Endothelial cell of umbilical vein (primary cell): ENCODE measurements at regions not wholly inside any gene's neighbourhood (a gene's known extent, or its start where the extent isn't known, plus 50 kb on each side); places are given as distances from the start of the nearest gene placed in this dataset.

Source experiments
- BruUV-seq: library from RNA; stranded (reverse); fragments of 400-500 nt; replicated peaks from 2 replicates; lab custom pipeline; 2021; lab: Mats Ljungman, UMichigan
- CTCF ChIA-PET: fragments of 300-600, 350-600 bp; sonication (Branson Sonifier 250); formaldehyde crosslinking; loops from one replicate; lab custom pipeline; 2021; ENCODE audit warnings: antibody characterized with exemption, inconsistent platforms; lab: Charles Lee
- POLR2A ChIA-PET: fragments of 300-600, 350-600 bp; sonication (Branson Sonifier 250); formaldehyde crosslinking; loops from one replicate; lab custom pipeline; 2021; ENCODE audit warnings: antibody characterized with exemption, inconsistent platforms; lab: Charles Lee
- DNase-seq: peaks from one replicate; pipeline ENCODE4 v3.0.0-alpha.2; 2011; ENCODE audit warnings: low read depth, low spot score
- FAIRE-seq: peaks from 2 replicates; lab custom pipeline; 2011; peaks lifted over from hg19 to GRCh38; lab: Jason Lieb, UNC
- H2AFZ ChIP-seq: 2 replicates; pipeline ENCODE4 v1.6.0; 2012; ENCODE audit warnings: low read depth, low read length, control low read depth, inconsistent platforms
- H3K27ac ChIP-seq: 2 replicates; pipeline ENCODE4 v1.5.1; 2011; ENCODE audit warnings: low read depth, mild to moderate bottlenecking, control low read depth, low read length, moderate library complexity; ENCODE audit not compliant: insufficient read depth
- H3K27me3 ChIP-seq, 2 experiments: 2 replicates each; pipeline versions ENCODE4 v1.6.0 to v1.6.1; 2011; ENCODE audit warnings: low read length in 2 of 2, mixed read lengths in 1 of 2; ENCODE audit not compliant: control insufficient read depth in 2 of 2, insufficient read depth in 2 of 2
- H3K36me3 ChIP-seq, 2 experiments: 2 replicates in 1 of 2; 3 replicates in 1 of 2; pipeline ENCODE4 v1.5.1; 2011; ENCODE audit warnings: low read length in 2 of 2, mild to moderate bottlenecking in 1 of 2, moderate library complexity in 1 of 2; ENCODE audit not compliant: control insufficient read depth in 2 of 2, insufficient read depth in 2 of 2; ENCODE audit errors: extremely low read depth in 1 of 2
- H3K4me1 ChIP-seq: 3 replicates; pipeline ENCODE4 v1.5.1; 2011; ENCODE audit warnings: mild to moderate bottlenecking, low read length; ENCODE audit not compliant: control insufficient read depth, insufficient read depth; ENCODE audit errors: extremely low read depth
- H3K4me2 ChIP-seq: 2 replicates; pipeline ENCODE4 v1.6.1; 2011; ENCODE audit warnings: low read length, control low read depth, mixed read lengths; ENCODE audit not compliant: insufficient read depth
- H3K4me3 ChIP-seq, 3 experiments: fragments of 200-600 bp in 1 of 3; sonication (generic), shearing (Covaris generic) in 1 of 3; replicated peaks in 1 of 3; 2 replicates each; pipeline ENCODE4 v1.5.1; 2011 to 2016; ENCODE audit warnings: control low read depth in 3 of 3, low read length in 3 of 3, mild to moderate bottlenecking in 2 of 3, inconsistent platforms in 1 of 3, low read depth in 1 of 3, moderate library complexity in 1 of 3; ENCODE audit not compliant: insufficient read depth in 1 of 3
- H3K79me2 ChIP-seq: 2 replicates; pipeline ENCODE4 v1.6.0; 2012; ENCODE audit warnings: low read length, inconsistent platforms; ENCODE audit not compliant: control insufficient read depth, insufficient read depth
- H3K9ac ChIP-seq: replicated peaks from 2 replicates; pipeline ENCODE3; 2011; ENCODE audit warnings: low read length, control low read depth; ENCODE audit not compliant: insufficient read depth; ENCODE audit errors: extremely low read depth
- H3K9me1 ChIP-seq: replicated peaks from 3 replicates; pipeline ENCODE4 v1.6.0; 2011; ENCODE audit warnings: mild to moderate bottlenecking, low read length; ENCODE audit not compliant: control insufficient read depth, insufficient read depth; ENCODE audit errors: extremely low read depth
- H3K9me3 ChIP-seq: replicated peaks from 2 replicates; pipeline ENCODE4 v1.5.1; 2012; ENCODE audit warnings: low read length, inconsistent platforms; ENCODE audit not compliant: control insufficient read depth, insufficient read depth
- H4K20me1 ChIP-seq: replicated peaks from 2 replicates; pipeline ENCODE3; 2011; ENCODE audit warnings: mild to moderate bottlenecking, low read length; ENCODE audit not compliant: control insufficient read depth, insufficient read depth; ENCODE audit errors: extremely low read depth
- EZH2 ChIP-seq: IDR thresholded peaks from 2 replicates; pipeline ENCODE4 v1.6.1; 2012; ENCODE audit warnings: borderline replicate concordance, low read depth, mild to moderate bottlenecking, moderate library complexity, low read length, inconsistent platforms; ENCODE audit not compliant: severe bottlenecking
- GATA2 ChIP-seq: IDR thresholded peaks from 2 replicates; pipeline ENCODE4 v1.7.0; 2011; ENCODE audit warnings: low read depth, mild to moderate bottlenecking, moderate library complexity, mixed read lengths, low read length; ENCODE audit not compliant: insufficient read length, insufficient read depth
- JUN ChIP-seq: IDR thresholded peaks from 2 replicates; pipeline ENCODE4 v1.6.1; 2011; ENCODE audit warnings: borderline replicate concordance, low read depth; ENCODE audit not compliant: insufficient read length, insufficient read depth
- POLR2A ChIP-seq: IDR thresholded peaks from 2 replicates; pipeline ENCODE4 v1.6.1; 2012; ENCODE audit warnings: low read depth, mild to moderate bottlenecking, control low read depth, low read length
- POLR2AphosphoS5 ChIP-seq: IDR thresholded peaks from 2 replicates; pipeline ENCODE4 v1.6.1; 2012; ENCODE audit warnings: low read depth, mild to moderate bottlenecking, control low read depth, low read length, moderate library complexity; ENCODE audit not compliant: insufficient read depth
- dilution Hi-C: fragments of 300-500 bp; cut with MboI; formaldehyde crosslinking; loops from one replicate; pipeline ENCODE4 v1.15.0; 2019; ENCODE audit warnings: low sequenced_read_pairs; ENCODE audit not compliant: extremely low pct_ligation_motif_present
- intact Hi-C: fragments of 100-400 bp; cut with micrococcal nuclease; formaldehyde crosslinking; loops from one replicate; pipeline ENCODE4 v1.10.0; 2022
- TF ChIP-seq, protein P1 (sequence below): IDR thresholded peaks from 2 replicates; pipeline ENCODE4 v1.6.1; 2011; ENCODE audit not compliant: insufficient read depth, insufficient read length
- TF ChIP-seq, protein P2 (sequence below), 2 donors: IDR thresholded peaks; 1 replicate in 1 of 2; 2 replicates in 1 of 2; pipeline ENCODE4 v1.5.1; 2011; ENCODE audit warnings: low read length in 2 of 2, mild to moderate bottlenecking in 2 of 2, moderate library complexity in 2 of 2, control low read depth in 1 of 2, inconsistent platforms in 1 of 2, low read depth in 1 of 2; ENCODE audit not compliant: insufficient read depth in 1 of 2; ENCODE audit errors: extremely low read depth in 1 of 2

- TF ChIP-seq, protein P1, sequence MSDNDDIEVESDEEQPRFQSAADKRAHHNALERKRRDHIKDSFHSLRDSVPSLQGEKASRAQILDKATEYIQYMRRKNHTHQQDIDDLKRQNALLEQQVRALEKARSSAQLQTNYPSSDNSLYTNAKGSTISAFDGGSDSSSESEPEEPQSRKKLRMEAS: no peak
- TF ChIP-seq GATA2 (no peak), EZH2 (no peak), POLR2A (no peak), JUN (no peak), POLR2AphosphoS5 (no peak)
- TF ChIP-seq, protein P2, sequence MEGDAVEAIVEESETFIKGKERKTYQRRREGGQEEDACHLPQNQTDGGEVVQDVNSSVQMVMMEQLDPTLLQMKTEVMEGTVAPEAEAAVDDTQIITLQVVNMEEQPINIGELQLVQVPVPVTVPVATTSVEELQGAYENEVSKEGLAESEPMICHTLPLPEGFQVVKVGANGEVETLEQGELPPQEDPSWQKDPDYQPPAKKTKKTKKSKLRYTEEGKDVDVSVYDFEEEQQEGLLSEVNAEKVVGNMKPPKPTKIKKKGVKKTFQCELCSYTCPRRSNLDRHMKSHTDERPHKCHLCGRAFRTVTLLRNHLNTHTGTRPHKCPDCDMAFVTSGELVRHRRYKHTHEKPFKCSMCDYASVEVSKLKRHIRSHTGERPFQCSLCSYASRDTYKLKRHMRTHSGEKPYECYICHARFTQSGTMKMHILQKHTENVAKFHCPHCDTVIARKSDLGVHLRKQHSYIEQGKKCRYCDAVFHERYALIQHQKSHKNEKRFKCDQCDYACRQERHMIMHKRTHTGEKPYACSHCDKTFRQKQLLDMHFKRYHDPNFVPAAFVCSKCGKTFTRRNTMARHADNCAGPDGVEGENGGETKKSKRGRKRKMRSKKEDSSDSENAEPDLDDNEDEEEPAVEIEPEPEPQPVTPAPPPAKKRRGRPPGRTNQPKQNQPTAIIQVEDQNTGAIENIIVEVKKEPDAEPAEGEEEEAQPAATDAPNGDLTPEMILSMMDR (IDR thresholded peaks at IDR 0.05; ENCODE audit: extremely low read depth in 1 of 2, insufficient read depth in 1 of 2, low read depth in 1 of 2, low read length in 2 of 2): no peak
- Histone ChIP-seq H3K27ac (no peak overlapping the region), H3K4me3 (no peak overlapping the region), H3K4me2 (no peak overlapping the region), H4K20me1 (no peaks in the 10 kb centered on the region), H3K27me3 (no peaks in the 10 kb centered on the region), H3K79me2 (no peaks in the 10 kb centered on the region), H3K36me3 (no peaks in the 10 kb centered on the region), H3K4me1 (no peaks in the 10 kb centered on the region), H3K9me1 (no peaks in the 10 kb centered on the region), H2AFZ (no peak overlapping the region), H3K9ac (no peak overlapping the region), H3K9me3 (no peaks in the 10 kb centered on the region)
- POLR2A ChIA-PET: no interaction called here
- CTCF ChIA-PET: no interaction called here
- FAIRE-seq: no peak
- no TSS peak for BruUV-seq
- dilution Hi-C loops: no loop called here
- intact Hi-C loops: no loop called here
- DNase-seq: no peak
Observed at GRCh38 chr17:69729944-69730343, 315.4 kb downstream of the MAP2K6 start.
